A549 (cell line): ENCODE measurements at regions not wholly inside any gene's neighbourhood (a gene's known extent, or its start where the extent isn't known, plus 50 kb on each side); places are given as distances from the start of the nearest gene placed in this dataset.

Experiments
- ATAC-seq, 2 experiments: fragments of 200-7000 bp in 1 of 2; fragments of >200 bp in 1 of 2; cut with Nextera tagmentation in 1 of 2; cut with Tn5 transposase in 1 of 2; 3 replicates each; pipeline versions ENCODE4 v1.8.0 to v1.9.1; 2018 to 2020; ENCODE audit warnings: mild to moderate bottlenecking in 1 of 2, moderate library complexity in 1 of 2
- CTCF ChIA-PET: fragments of 300-600 bp; sonication (Branson Sonifier 250); formaldehyde crosslinking; extraction: SDS; loops from one replicate; lab custom pipeline; 2021; ENCODE audit warnings: antibody characterized with exemption, inconsistent platforms; lab: Yijun Ruan, JAX
- POLR2A ChIA-PET: fragments of 350-600 bp; formaldehyde crosslinking; extraction: SDS; loops from one replicate; lab custom pipeline; 2021; ENCODE audit warnings: antibody characterized with exemption, inconsistent platforms; lab: Yijun Ruan, JAX
- DNase-seq, 2 experiments: peaks; one replicate each; pipeline versions ENCODE4 v3.0.0 to v3.0.0-alpha.2; 2011 to 2016; ENCODE audit warnings: low read depth in 1 of 2, low spot score in 1 of 2
- FAIRE-seq: peaks from 2 replicates; lab custom pipeline; 2011; peaks lifted over from hg19 to GRCh38; lab: Jason Lieb, UNC
- H3K27ac ChIP-seq, 2 experiments: fragments of >200 bp; sonication (Bioruptor Twin); formaldehyde crosslinking; 3 replicates each; pipeline ENCODE4 v1.5.1; 2016 to 2017
- H3K4me1 ChIP-seq: fragments of >200 bp; sonication (Bioruptor Twin); formaldehyde crosslinking; 3 replicates; pipeline ENCODE4 v1.6.1; 2016
- H3K4me2 ChIP-seq: fragments of >200 bp; sonication (Bioruptor Twin); formaldehyde crosslinking; 3 replicates; pipeline ENCODE4 v1.6.1; 2016
- H3K4me3 ChIP-seq: fragments of >200 bp; sonication (Bioruptor Twin); formaldehyde crosslinking; 3 replicates; pipeline ENCODE4 v1.5.1; 2016
- H3K9me3 ChIP-seq: fragments of >200 bp; sonication (Bioruptor Twin); formaldehyde crosslinking; 3 replicates; pipeline ENCODE4 v1.6.1; 2016
- BHLHE40 ChIP-seq: IDR thresholded peaks from 2 replicates; pipeline ENCODE4 v1.6.1; 2012; ENCODE audit warnings: low read depth, low read length, inconsistent platforms
- CBX2 ChIP-seq: fragments of 200-600 bp; sonication (generic); IDR thresholded peaks from 2 replicates; pipeline ENCODE4 v1.6.1; 2016; ENCODE audit warnings: low read depth, mild to moderate bottlenecking, borderline replicate concordance
- CHD4 ChIP-seq: fragments of 200-600 bp; sonication (generic); IDR thresholded peaks from 2 replicates; pipeline ENCODE4 v1.6.1; 2016; ENCODE audit warnings: antibody characterized with exemption, mild to moderate bottlenecking, borderline replicate concordance
- EHF ChIP-seq: fragments of 250-450 bp; sonication (Bioruptor Pico); IDR thresholded peaks from 2 replicates; pipeline ENCODE4 v1.5.0; 2020; ENCODE audit warnings: mild to moderate bottlenecking
- EHMT2 ChIP-seq: fragments of 200-600 bp; sonication (generic); IDR thresholded peaks from 2 replicates; pipeline ENCODE4 v1.6.1; 2016; ENCODE audit warnings: antibody characterized with exemption, low read depth, mild to moderate bottlenecking, moderate library complexity
- EP300 ChIP-seq, 2 experiments: fragments of >200 bp; sonication (Bioruptor Twin); formaldehyde crosslinking; IDR thresholded peaks; 2 replicates in 1 of 2; 3 replicates in 1 of 2; pipeline ENCODE4 v1.6.1; 2016 to 2017
- FOSL2 ChIP-seq, 2 experiments: fragments of 450-650 bp in 1 of 2; fragments of >200 bp in 1 of 2; sonication (Bioruptor Twin) in 1 of 2; formaldehyde crosslinking; IDR thresholded peaks; 2 replicates each; pipeline versions ENCODE4 v1.5.0 to v1.6.1; 2016 to 2020; ENCODE audit warnings: mild to moderate bottlenecking in 1 of 2, moderate library complexity in 1 of 2
- GATA3 ChIP-seq: IDR thresholded peaks from 2 replicates; pipeline ENCODE4 v1.6.1; 2012; ENCODE audit warnings: borderline replicate concordance
- HDAC2 ChIP-seq: fragments of 200-600 bp; sonication (generic); IDR thresholded peaks from 2 replicates; pipeline ENCODE4 v1.6.1; 2016
- HOXA7 ChIP-seq: fragments of 250-450 bp; sonication (Bioruptor Pico); IDR thresholded peaks from 2 replicates; pipeline ENCODE4 v1.5.0; 2020; ENCODE audit warnings: mild to moderate bottlenecking, moderate library complexity
- HOXB13 ChIP-seq: fragments of 250-450 bp; sonication (Bioruptor Pico); IDR thresholded peaks from 2 replicates; pipeline ENCODE4 v1.5.0; 2020; ENCODE audit warnings: low read depth, mild to moderate bottlenecking, moderate library complexity
- JUN ChIP-seq, 2 experiments: fragments of >200 bp; sonication (Bioruptor Twin); formaldehyde crosslinking; IDR thresholded peaks; 2 replicates in 1 of 2; 3 replicates in 1 of 2; pipeline ENCODE4 v1.6.1; 2016 to 2017
- JUNB ChIP-seq: fragments of >200 bp; sonication (Bioruptor Twin); formaldehyde crosslinking; IDR thresholded peaks from 2 replicates; pipeline ENCODE4 v1.6.1; 2016
- KDM5A ChIP-seq: fragments of 200-600 bp; sonication (generic); IDR thresholded peaks from 2 replicates; pipeline ENCODE4 v1.6.1; 2016; ENCODE audit warnings: antibody characterized with exemption, mild to moderate bottlenecking
- MAZ ChIP-seq: fragments of 150-350 bp; IDR thresholded peaks from 2 replicates; pipeline ENCODE4 v1.6.1; 2014; ENCODE audit warnings: antibody characterized with exemption, low read depth, low read length, borderline replicate concordance
- MYC ChIP-seq: IDR thresholded peaks from 2 replicates; pipeline ENCODE4 v1.6.1; 2012; ENCODE audit warnings: mild to moderate bottlenecking, inconsistent platforms, low read length, improper control_type of control experiment, borderline replicate concordance
- NFE2L2 ChIP-seq: fragments of 150-350 bp; conservative IDR thresholded peaks from 2 replicates; pipeline ENCODE4 v1.6.1; 2014; ENCODE audit warnings: low read length
- NR3C1 ChIP-seq: fragments of >200 bp; sonication (Bioruptor Twin); formaldehyde crosslinking; IDR thresholded peaks from 3 replicates; pipeline ENCODE4 v1.6.1; 2017
- POLR2A ChIP-seq: IDR thresholded peaks from 2 replicates; pipeline ENCODE4 v1.6.1; 2012; ENCODE audit warnings: mild to moderate bottlenecking, low read length
- RARB ChIP-seq: fragments of 250-450 bp; sonication (Bioruptor Pico); IDR thresholded peaks from 2 replicates; pipeline ENCODE4 v1.8.0; 2021; ENCODE audit warnings: mild to moderate bottlenecking, moderate library complexity
- TP53 ChIP-seq: fragments of 250-450 bp; sonication (Bioruptor Pico); IDR thresholded peaks from 2 replicates; pipeline ENCODE4 v1.5.0; 2021; ENCODE audit warnings: mild to moderate bottlenecking, moderate library complexity
- USF2 ChIP-seq: fragments of 450-650 bp; IDR thresholded peaks from 2 replicates; pipeline ENCODE4 v1.6.1; 2014; ENCODE audit warnings: antibody characterized with exemption
- ZC3H11A ChIP-seq: fragments of 450-650 bp; IDR thresholded peaks from 2 replicates; pipeline ENCODE4 v1.6.1; 2014; ENCODE audit warnings: antibody characterized with exemption, mild to moderate bottlenecking
- ZNF302 ChIP-seq: fragments of 250-450 bp; sonication (Bioruptor Pico); IDR thresholded peaks from 2 replicates; pipeline ENCODE4 v1.9.0; 2021; ENCODE audit warnings: inconsistent platforms, mild to moderate bottlenecking, moderate library complexity
- ZSCAN20 ChIP-seq: fragments of 250-450 bp; sonication (Bioruptor Pico); IDR thresholded peaks from 2 replicates; pipeline ENCODE4 v1.8.0; 2022; ENCODE audit warnings: mild to moderate bottlenecking, moderate library complexity
- WGBS: methylation state at CpG from one replicate; pipeline ENCODE4 v1.1.6; 2017; ENCODE audit errors: missing lambda C conversion rate; 5-methylcytosine and 5-hydroxymethylcytosine counted together
- TF ChIP-seq, protein P1 (sequence below): fragments of 250-450 bp; sonication (Bioruptor Pico); IDR thresholded peaks from 2 replicates; pipeline ENCODE4 v1.5.0; 2020; ENCODE audit warnings: low read depth, mild to moderate bottlenecking, moderate library complexity
- TF ChIP-seq, protein P2 (sequence below): fragments of >200 bp; sonication (Bioruptor Twin); formaldehyde crosslinking; IDR thresholded peaks from 3 replicates; pipeline ENCODE4 v1.6.1; 2016
- TF ChIP-seq, protein P3 (sequence below): fragments of >200 bp; sonication (Bioruptor Twin); formaldehyde crosslinking; IDR thresholded peaks from 3 replicates; pipeline ENCODE4 v1.5.1; 2016
- TF ChIP-seq, protein P4 (sequence below): IDR thresholded peaks from 2 replicates; pipeline ENCODE4 v1.6.1; 2012

GRCh38 chr18:59957957-59958356 lies 58.2 kb downstream of the PMAIP1 start:
- no peak for ATAC-seq
- no peak for TF ChIP-seq EHF
- no peak for TF ChIP-seq NR3C1
- no peak for TF ChIP-seq FOSL2 (IDR thresholded peaks at IDR 0.05)
- no peak for TF ChIP-seq FOSL2 (CRISPR knock-in tag; IDR thresholded peaks at IDR 0.05)
- TF ChIP-seq ZNF302: no peak
- no peak for TF ChIP-seq MYC
- TF ChIP-seq, protein P1, sequence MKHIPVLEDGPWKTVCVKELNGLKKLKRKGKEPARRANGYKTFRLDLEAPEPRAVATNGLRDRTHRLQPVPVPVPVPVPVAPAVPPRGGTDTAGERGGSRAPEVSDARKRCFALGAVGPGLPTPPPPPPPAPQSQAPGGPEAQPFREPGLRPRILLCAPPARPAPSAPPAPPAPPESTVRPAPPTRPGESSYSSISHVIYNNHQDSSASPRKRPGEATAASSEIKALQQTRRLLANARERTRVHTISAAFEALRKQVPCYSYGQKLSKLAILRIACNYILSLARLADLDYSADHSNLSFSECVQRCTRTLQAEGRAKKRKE (CRISPR knock-in tag): no peak
- TF ChIP-seq TP53 (CRISPR knock-in tag): no peak
- TF ChIP-seq MAZ: no peak
- no peak for TF ChIP-seq BHLHE40
- no peak for TF ChIP-seq NFE2L2
- no peak for TF ChIP-seq USF2
- TF ChIP-seq HDAC2: no peak
- TF ChIP-seq ZSCAN20 (CRISPR knock-in tag): no peak
- TF ChIP-seq, protein P2, sequence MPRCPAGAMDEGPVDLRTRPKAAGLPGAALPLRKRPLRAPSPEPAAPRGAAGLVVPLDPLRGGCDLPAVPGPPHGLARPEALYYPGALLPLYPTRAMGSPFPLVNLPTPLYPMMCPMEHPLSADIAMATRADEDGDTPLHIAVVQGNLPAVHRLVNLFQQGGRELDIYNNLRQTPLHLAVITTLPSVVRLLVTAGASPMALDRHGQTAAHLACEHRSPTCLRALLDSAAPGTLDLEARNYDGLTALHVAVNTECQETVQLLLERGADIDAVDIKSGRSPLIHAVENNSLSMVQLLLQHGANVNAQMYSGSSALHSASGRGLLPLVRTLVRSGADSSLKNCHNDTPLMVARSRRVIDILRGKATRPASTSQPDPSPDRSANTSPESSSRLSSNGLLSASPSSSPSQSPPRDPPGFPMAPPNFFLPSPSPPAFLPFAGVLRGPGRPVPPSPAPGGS: no peak
- no peak for TF ChIP-seq JUN (IDR thresholded peaks at IDR 0.05)
- no peak for TF ChIP-seq CHD4
- WGBS: 51% methylated on average over 2 of the region's 2 CpGs
- POLR2A ChIA-PET: no interaction called here
- H3K4me3 ChIP-seq: no peak overlapping the region
- CTCF ChIA-PET: interaction anchor here (1.5 kb wide), 1 partner anchor 30 kb away, joined by 3 read pairs; no protein-coding TSS in a partner anchor
- H3K9me3 ChIP-seq: no peaks in the 10 kb centered on the region
- no peak overlapping the region; a peak in 1 of 6 replicates for H3K27ac ChIP-seq
- peak in 1 of 2 experiments; percentile 5 for DNase-seq
- peak overlapping the region; percentile 21; the same call in 1 of the 3 replicates for H3K4me2 ChIP-seq
- no peak for FAIRE-seq
- H3K4me1 ChIP-seq: peaks cover 39% of the 10 kb centered on the region

- ChIA-PET POLR2A (interaction anchor here (2.9 kb wide), 1 partner anchor 55 kb away, joined by 28 read pairs; the partner anchor contains the start of gene PMAIP1), CTCF (interaction anchor here (0.6 to 1.3 kb wide), 2 partner anchors 40 to 118 kb away, joined by 3 read pairs; no protein-coding TSS in a partner anchor)
- H3K4me2 ChIP-seq: peak overlapping the region; percentile 54
- ATAC-seq (0 out of 6 replicates have a peak, but pooled peaks of 1 of the 2 experiments have one; percentile 24), FAIRE-seq (no peak), DNase-seq (peak in 1 of 2 experiments; percentile 9)
- no peak overlapping the region for H3K4me3 ChIP-seq
- peak overlapping the region; percentile 60 to 63; a peak in 4 of 6 replicates for H3K27ac ChIP-seq
- TF ChIP-seq JUNB: peak; percentile 60; the same call in 1 of the 2 replicates
- TF ChIP-seq POLR2A: no peak
- TF ChIP-seq, protein P3, sequence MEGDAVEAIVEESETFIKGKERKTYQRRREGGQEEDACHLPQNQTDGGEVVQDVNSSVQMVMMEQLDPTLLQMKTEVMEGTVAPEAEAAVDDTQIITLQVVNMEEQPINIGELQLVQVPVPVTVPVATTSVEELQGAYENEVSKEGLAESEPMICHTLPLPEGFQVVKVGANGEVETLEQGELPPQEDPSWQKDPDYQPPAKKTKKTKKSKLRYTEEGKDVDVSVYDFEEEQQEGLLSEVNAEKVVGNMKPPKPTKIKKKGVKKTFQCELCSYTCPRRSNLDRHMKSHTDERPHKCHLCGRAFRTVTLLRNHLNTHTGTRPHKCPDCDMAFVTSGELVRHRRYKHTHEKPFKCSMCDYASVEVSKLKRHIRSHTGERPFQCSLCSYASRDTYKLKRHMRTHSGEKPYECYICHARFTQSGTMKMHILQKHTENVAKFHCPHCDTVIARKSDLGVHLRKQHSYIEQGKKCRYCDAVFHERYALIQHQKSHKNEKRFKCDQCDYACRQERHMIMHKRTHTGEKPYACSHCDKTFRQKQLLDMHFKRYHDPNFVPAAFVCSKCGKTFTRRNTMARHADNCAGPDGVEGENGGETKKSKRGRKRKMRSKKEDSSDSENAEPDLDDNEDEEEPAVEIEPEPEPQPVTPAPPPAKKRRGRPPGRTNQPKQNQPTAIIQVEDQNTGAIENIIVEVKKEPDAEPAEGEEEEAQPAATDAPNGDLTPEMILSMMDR: no peak
- 2% methylated on average over 2 of the region's 2 CpGs for WGBS
- H3K9me3 ChIP-seq: no peaks in the 10 kb centered on the region
- H3K4me1 ChIP-seq: peaks cover 45% of the 10 kb centered on the region
Measured at GRCh38 chr18:59954755-59955156, 55.0 kb downstream of the PMAIP1 start.

DNA sequence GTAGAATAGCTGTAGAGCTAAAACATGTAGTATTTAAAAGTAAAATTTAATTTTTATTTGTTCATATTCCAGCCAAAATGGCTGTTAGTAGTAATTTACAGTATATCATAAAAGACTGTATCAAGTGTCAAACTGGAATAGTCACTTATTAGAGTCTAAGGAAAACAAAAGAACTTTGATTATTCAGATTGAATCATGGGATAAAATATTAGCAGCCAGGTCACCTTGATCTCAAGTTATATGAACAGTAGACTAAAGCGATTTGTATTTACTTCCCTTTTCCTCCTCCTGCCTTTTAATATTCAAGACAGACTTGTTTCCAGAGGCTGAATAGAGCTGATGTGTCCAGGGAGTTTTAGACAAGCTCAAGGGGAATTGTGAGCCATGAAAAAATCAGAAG lies 54.4 kb downstream of the PMAIP1 start:
- ATAC-seq (no peak), FAIRE-seq (no peak), DNase-seq (no peak)
- POLR2A ChIA-PET: interaction anchor here (2.9 kb wide), 1 partner anchor 54 kb away, joined by 28 read pairs; the partner anchor contains the start of gene PMAIP1
- 48% methylated on average over 1 of the region's 1 CpG for WGBS
- H3K27ac ChIP-seq: peak overlapping the region; percentile 60 to 63; a peak in 5 of 6 replicates
- H3K9me3 ChIP-seq: no peaks in the 10 kb centered on the region
- no peak overlapping the region for H3K4me3 ChIP-seq
- peaks cover 43% of the 10 kb centered on the region for H3K4me1 ChIP-seq
- CTCF ChIA-PET: interaction anchor here (0.6 to 1.3 kb wide), 3 partner anchors 14 to 117 kb away, joined by 3 to 4 read pairs (median 3); no protein-coding TSS in a partner anchor
- H3K4me2 ChIP-seq: peak overlapping the region; percentile 54
- TF ChIP-seq CBX2: no peak
- TF ChIP-seq EHMT2: no peak
- no peak for TF ChIP-seq KDM5A
- TF ChIP-seq GATA3: no peak
- no peak for TF ChIP-seq HOXB13 (CRISPR knock-in tag)
- TF ChIP-seq, protein P2: no peak
- no peak for TF ChIP-seq NFE2L2
- no peak for TF ChIP-seq ZC3H11A
- TF ChIP-seq EP300 (IDR thresholded peaks at IDR 0.05): no peak
- no peak for TF ChIP-seq HOXA7
- TF ChIP-seq, protein P4, sequence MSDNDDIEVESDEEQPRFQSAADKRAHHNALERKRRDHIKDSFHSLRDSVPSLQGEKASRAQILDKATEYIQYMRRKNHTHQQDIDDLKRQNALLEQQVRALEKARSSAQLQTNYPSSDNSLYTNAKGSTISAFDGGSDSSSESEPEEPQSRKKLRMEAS: no peak
- TF ChIP-seq RARB: no peak
- TF ChIP-seq JUN (IDR thresholded peaks at IDR 0.05): no peak
